Fibroblast of lung (primary cell): ENCODE measurements at regions not wholly inside any gene's neighbourhood (a gene's known extent, or its start where the extent isn't known, plus 50 kb on each side); places are given as distances from the start of the nearest gene placed in this dataset.

Experiments
- EZH2 ChIP-seq: IDR thresholded peaks from 2 replicates; pipeline ENCODE4 v1.5.1; 2012; ENCODE audit warnings: low read length, control low read depth, mild to moderate bottlenecking; ENCODE audit errors: missing control alignments
- TF ChIP-seq, protein P1 (sequence below), 2 donors: IDR thresholded peaks in 1 of 2; conservative IDR thresholded peaks in 1 of 2; 1 replicate in 1 of 2; 2 replicates in 1 of 2; pipeline ENCODE4 v1.5.1; 2011 to 2012; ENCODE audit warnings: low read length in 2 of 2, control low read depth in 1 of 2, inconsistent platforms in 1 of 2, low read depth in 1 of 2, mild to moderate bottlenecking in 1 of 2

DNA sequence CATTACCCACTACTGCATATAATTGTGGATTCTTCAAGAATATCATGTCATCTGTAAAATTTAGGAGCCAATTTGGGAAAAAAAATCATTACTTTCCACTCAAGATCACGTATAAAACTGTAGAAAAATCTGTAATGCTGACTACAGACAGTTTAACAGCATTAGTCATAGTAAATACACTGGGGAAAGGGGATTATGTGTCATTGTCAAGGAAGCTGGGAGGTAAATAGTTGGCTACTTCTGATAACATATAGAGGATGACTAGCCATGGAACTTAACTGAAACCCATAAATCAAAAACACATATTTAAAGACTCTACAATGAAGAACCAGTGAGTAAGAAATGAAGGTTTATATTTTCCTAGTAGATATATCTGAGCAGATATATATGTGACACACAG is 1666.4 kb upstream of the IGFBP7 start:
- TF ChIP-seq, protein P1, sequence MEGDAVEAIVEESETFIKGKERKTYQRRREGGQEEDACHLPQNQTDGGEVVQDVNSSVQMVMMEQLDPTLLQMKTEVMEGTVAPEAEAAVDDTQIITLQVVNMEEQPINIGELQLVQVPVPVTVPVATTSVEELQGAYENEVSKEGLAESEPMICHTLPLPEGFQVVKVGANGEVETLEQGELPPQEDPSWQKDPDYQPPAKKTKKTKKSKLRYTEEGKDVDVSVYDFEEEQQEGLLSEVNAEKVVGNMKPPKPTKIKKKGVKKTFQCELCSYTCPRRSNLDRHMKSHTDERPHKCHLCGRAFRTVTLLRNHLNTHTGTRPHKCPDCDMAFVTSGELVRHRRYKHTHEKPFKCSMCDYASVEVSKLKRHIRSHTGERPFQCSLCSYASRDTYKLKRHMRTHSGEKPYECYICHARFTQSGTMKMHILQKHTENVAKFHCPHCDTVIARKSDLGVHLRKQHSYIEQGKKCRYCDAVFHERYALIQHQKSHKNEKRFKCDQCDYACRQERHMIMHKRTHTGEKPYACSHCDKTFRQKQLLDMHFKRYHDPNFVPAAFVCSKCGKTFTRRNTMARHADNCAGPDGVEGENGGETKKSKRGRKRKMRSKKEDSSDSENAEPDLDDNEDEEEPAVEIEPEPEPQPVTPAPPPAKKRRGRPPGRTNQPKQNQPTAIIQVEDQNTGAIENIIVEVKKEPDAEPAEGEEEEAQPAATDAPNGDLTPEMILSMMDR (conservative IDR thresholded peaks at IDR 0.05 in 1 of 2, IDR thresholded peaks at IDR 0.05 in 1 of 2; ENCODE audit: low read depth in 1 of 2, low read length in 2 of 2): no peak
- no peak for TF ChIP-seq EZH2
